ENCODE measurements at regions not wholly inside any gene's neighbourhood (a gene's known extent, or its start where the extent isn't known, plus 50 kb on each side); places are given as distances from the start of the nearest gene placed in this dataset.

DNA sequence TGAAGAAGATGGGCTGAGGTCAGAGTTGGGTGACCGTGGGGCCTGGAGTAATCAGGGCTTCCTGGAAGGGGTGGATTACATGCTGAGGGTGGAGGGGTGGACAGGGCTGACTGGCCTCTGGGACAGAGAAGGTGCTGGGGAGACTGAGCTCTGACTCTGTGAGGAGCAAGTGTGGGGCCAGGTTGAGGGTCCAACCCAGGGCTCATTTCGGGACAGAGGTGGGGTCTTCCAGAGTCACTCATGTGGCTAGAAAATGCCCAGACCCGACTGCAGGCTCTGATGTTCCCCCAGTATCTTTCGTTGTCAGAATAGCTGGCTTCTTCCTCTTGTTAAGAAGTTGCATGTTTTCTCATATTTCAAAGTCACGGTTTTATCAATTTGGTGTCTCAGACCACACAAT, 311.8 kb downstream of the PTPRU start:
- no peak for DNase-seq (ENCODE audit: insufficient read length, low spot score)
- FAIRE-seq, result no peak
- no peak for TF ChIP-seq POLR2AphosphoS5 (IDR thresholded peaks at IDR 0.05; ENCODE audit: low read depth, low read length)
- TF ChIP-seq TAF1 (IDR thresholded peaks at IDR 0.05; ENCODE audit: low read depth, low read length), result no peak
- no peak for TF ChIP-seq POLR2A (IDR thresholded peaks at IDR 0.05; ENCODE audit: low read depth, low read length)

DNA sequence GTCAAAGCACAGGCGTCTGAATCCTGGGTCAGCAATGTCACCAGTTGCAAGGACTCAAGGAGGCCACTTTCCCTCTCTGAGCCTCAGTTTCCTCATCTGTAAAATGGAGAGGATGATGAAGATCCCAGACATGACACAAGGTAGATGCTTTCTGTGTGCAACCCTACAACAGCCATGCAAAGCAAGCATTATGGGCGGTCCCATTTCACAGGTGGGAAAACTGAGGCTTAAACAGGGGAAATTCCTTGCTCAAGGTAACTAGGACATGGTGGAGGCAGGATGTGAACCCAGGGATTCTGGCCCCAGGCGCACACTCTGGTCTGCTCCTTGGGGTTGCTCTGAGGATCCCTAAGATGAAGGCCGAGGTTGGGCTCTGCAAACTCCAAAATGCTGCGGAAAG, 311.0 kb downstream of the PTPRU start:
- FAIRE-seq, result no peak

DNA sequence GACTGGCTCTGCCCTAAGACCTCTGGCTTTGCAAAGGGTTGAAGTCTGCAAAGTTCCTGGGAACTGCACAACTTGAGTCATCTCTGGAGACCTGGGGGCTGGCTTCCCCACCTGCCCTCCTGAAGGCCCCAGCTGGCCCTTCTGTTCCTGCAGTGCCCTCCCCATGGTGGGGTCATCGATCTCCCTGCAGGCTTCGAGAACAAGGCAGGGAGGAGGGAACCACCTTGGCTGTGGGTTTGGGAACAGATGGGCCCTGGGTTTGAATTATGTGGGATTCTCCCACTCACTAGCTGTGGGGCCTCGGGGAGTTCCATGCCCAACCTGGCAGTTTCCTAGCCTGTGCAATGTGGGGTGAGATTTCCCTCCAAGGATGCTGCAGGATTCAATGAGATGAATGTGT, 310.2 kb downstream of the PTPRU start:
- no peak for TF ChIP-seq POU2F2 (IDR thresholded peaks at IDR 0.05; ENCODE audit: low read depth, low read length)
- TF ChIP-seq POLR2AphosphoS5 (IDR thresholded peaks at IDR 0.05; ENCODE audit: low read depth, low read length), result no peak
- no peak for TF ChIP-seq PAX5 (IDR thresholded peaks at IDR 0.05; ENCODE audit: insufficient read depth, low read length, severe bottlenecking)
- no peak for TF ChIP-seq POLR2A (IDR thresholded peaks at IDR 0.05; ENCODE audit: low read depth, low read length)
- TF ChIP-seq SPI1 (IDR thresholded peaks at IDR 0.05; ENCODE audit: low read depth, low read length), result no peak
- TF ChIP-seq TAF1 (IDR thresholded peaks at IDR 0.05; ENCODE audit: low read depth, low read length), result no peak
- FAIRE-seq, result no peak
- no peak for DNase-seq (ENCODE audit: insufficient read length, low spot score)

More for the DNA sequence above, 311.0 kb downstream of the PTPRU start:
- no peak for DNase-seq (ENCODE audit: insufficient read length, low spot score)
- TF ChIP-seq SPI1 (IDR thresholded peaks at IDR 0.05; ENCODE audit: low read depth, low read length) (no peak), POLR2A (IDR thresholded peaks at IDR 0.05; ENCODE audit: low read depth, low read length) (no peak), POLR2AphosphoS5 (IDR thresholded peaks at IDR 0.05; ENCODE audit: low read depth, low read length) (no peak), POU2F2 (IDR thresholded peaks at IDR 0.05; ENCODE audit: low read depth, low read length) (no peak)

DNA sequence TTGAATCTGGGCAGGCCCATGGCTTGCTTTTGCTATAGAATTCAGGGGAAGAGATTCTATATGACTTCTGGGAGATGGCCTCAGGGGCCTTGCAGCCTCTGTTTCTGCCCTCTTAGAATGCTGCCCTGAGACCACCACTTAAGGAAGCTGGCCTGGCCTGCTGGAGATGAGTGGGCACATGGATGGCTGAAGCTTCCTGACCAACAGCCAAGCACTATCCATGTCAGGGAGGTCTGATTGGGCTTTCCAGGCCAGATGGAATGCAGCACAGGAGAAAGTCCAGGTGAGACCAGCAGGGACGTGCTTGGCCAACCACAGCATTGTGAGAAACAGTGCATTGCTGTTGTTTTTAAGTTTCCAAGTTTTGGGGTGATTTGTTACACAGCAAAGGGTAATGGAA, 308.1 kb downstream of the PTPRU start:
- TF ChIP-seq POU2F2 (IDR thresholded peaks at IDR 0.05; ENCODE audit: low read depth, low read length) (no peak), POLR2A (IDR thresholded peaks at IDR 0.05; ENCODE audit: low read depth, low read length) (no peak), PAX5 (IDR thresholded peaks at IDR 0.05; ENCODE audit: insufficient read depth, low read length, severe bottlenecking) (no peak), SPI1 (IDR thresholded peaks at IDR 0.05; ENCODE audit: low read depth, low read length) (no peak)
- FAIRE-seq (no peak), DNase-seq (ENCODE audit: insufficient read length, low spot score) (no peak)

DNA sequence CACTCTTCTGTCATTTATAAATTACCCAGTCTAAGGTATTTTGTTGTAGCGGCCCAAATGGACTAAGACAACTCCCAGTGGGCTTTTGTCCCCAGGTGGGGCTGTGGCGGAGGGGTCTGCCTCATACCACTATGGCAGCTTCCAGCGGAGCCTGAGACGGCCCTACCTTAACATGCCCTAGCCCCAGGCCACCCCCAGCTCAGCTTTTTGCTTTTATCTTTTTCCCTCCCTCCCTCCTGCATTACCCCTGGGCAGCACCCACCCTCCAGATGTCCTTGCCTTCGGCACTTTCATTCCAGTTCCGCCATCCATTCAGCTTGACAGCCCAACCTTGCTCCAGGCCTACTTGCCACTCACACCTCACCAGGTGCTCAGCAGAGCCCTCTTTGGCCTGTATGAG, 307.3 kb downstream of the PTPRU start:
- no peak for TF ChIP-seq POLR2AphosphoS5 (IDR thresholded peaks at IDR 0.05; ENCODE audit: low read depth, low read length)
- no peak for TF ChIP-seq SPI1 (IDR thresholded peaks at IDR 0.05; ENCODE audit: low read depth, low read length)
- TF ChIP-seq TAF1 (IDR thresholded peaks at IDR 0.05; ENCODE audit: low read depth, low read length), result no peak
- no peak for TF ChIP-seq PAX5 (IDR thresholded peaks at IDR 0.05; ENCODE audit: insufficient read depth, low read length, severe bottlenecking)
- no peak for TF ChIP-seq POU2F2 (IDR thresholded peaks at IDR 0.05; ENCODE audit: low read depth, low read length)
- TF ChIP-seq POLR2A (IDR thresholded peaks at IDR 0.05; ENCODE audit: low read depth, low read length), result no peak
- DNase-seq (ENCODE audit: insufficient read length, low spot score), result no peak
- no peak for FAIRE-seq

DNA sequence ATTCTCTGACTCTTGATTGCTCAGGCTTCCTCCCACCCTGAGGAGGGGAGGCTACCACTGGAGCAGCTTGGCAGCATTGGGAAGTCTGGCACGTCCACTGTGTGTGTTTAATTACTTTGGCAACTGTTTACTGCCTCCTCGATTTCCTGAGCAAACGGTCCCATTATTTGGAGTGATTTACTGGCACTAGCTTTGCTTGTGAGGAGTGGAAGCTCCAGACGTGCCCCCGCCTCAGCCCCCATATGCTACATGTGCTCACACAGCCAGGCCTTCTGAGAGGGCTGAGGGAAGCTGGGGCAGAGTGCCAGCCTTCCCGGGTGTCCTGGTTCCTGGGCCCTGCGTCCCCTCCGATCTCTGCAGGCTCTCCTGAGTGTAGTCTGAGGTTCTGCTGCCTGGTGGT, 306.2 kb downstream of the PTPRU start:
- DNase-seq (ENCODE audit: insufficient read length, low spot score), result no peak
- TF ChIP-seq POLR2AphosphoS5 (IDR thresholded peaks at IDR 0.05; ENCODE audit: low read depth, low read length) (no peak), POLR2A (IDR thresholded peaks at IDR 0.05; ENCODE audit: low read depth, low read length) (no peak), TAF1 (IDR thresholded peaks at IDR 0.05; ENCODE audit: low read depth, low read length) (no peak), PAX5 (IDR thresholded peaks at IDR 0.05; ENCODE audit: insufficient read depth, low read length, severe bottlenecking) (no peak), SPI1 (IDR thresholded peaks at IDR 0.05; ENCODE audit: low read depth, low read length) (no peak), POU2F2 (IDR thresholded peaks at IDR 0.05; ENCODE audit: low read depth, low read length) (no peak)
- FAIRE-seq, result no peak

DNA sequence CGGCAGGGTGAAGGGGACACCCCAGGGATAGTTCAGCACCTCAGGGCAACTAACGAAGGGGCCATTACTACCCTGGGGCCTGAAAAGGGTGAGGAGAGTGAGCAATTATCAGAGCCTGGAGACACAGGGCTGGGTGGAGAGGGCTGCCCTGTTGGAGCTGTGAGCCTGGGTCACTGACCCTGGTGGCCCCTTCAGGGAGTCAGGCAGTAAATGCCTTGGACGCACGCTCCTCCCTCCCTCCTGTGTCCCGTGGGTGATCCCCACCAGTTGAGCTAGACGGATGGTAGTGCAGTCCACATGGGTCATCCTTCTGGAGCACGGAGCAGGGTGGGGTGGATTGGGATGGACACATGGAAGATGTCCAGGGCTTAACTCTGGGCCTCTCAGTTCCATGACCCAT, 305.3 kb downstream of the PTPRU start:
- no peak for FAIRE-seq
- TF ChIP-seq POLR2A (IDR thresholded peaks at IDR 0.05; ENCODE audit: low read depth, low read length) (no peak), SPI1 (IDR thresholded peaks at IDR 0.05; ENCODE audit: low read depth, low read length) (no peak), TAF1 (IDR thresholded peaks at IDR 0.05; ENCODE audit: low read depth, low read length) (no peak), POLR2AphosphoS5 (IDR thresholded peaks at IDR 0.05; ENCODE audit: low read depth, low read length) (no peak), POU2F2 (IDR thresholded peaks at IDR 0.05; ENCODE audit: low read depth, low read length) (no peak), PAX5 (IDR thresholded peaks at IDR 0.05; ENCODE audit: insufficient read depth, low read length, severe bottlenecking) (no peak)
- DNase-seq (ENCODE audit: insufficient read length, low spot score), result no peak

DNA sequence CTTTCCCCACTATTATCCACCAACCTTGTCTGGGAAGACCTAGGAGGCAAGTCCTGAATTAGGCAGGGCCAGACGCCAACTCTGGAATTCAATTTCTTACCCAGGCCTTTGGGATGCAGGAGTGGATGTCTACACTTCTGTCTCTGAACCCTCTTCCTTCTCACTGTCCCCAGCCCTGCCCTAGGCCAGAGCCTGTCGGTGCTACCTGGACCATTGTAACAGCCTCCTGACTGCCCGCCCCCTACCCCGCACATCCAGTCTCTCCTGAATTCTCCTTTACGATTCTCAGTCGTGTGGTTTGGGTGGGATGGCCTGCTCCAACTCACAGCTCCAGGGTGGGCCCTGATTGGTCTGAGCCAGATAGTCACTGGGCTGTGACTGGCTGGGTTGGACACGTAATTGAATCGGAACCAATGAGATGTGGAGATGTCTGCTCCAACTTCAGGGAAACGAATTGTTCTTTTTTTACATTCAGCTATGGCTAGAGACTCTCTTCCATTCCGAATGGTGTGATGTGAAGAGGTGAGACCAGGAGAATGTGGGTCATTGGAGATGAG, 304.6 kb downstream of the PTPRU start:
- no peak for TF ChIP-seq POLR2A (IDR thresholded peaks at IDR 0.05; ENCODE audit: low read depth, low read length)
- FAIRE-seq (no peak), DNase-seq (ENCODE audit: insufficient read length, low spot score) (no peak)

DNA sequence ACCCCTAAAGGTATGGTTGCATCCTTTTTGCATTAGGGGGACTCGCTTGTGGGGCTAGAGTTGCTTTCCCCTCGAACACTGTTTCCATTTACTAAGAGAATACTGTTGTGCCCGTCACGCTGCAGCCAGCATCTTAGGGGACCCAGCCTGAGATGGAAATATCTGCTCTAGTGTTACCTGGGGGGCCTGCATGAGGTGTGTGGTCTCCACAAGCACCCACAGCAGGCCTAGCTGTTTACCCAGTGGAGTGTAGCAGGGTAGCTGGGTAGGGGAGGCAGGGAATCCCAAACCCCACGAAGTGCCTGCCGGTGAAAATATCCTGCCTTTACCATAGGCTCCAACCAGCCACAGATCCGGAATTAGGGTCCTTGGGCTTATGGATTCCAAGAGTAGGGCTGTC, 303.6 kb downstream of the PTPRU start:
- TF ChIP-seq POLR2A (IDR thresholded peaks at IDR 0.05; ENCODE audit: low read depth, low read length), result no peak
- TF ChIP-seq SPI1 (IDR thresholded peaks at IDR 0.05; ENCODE audit: low read depth, low read length), result no peak
- TF ChIP-seq PAX5 (IDR thresholded peaks at IDR 0.05; ENCODE audit: insufficient read depth, low read length, severe bottlenecking), result no peak
- no peak for TF ChIP-seq TAF1 (IDR thresholded peaks at IDR 0.05; ENCODE audit: low read depth, low read length)
- FAIRE-seq, result no peak
- DNase-seq (ENCODE audit: insufficient read length, low spot score), result no peak

DNA sequence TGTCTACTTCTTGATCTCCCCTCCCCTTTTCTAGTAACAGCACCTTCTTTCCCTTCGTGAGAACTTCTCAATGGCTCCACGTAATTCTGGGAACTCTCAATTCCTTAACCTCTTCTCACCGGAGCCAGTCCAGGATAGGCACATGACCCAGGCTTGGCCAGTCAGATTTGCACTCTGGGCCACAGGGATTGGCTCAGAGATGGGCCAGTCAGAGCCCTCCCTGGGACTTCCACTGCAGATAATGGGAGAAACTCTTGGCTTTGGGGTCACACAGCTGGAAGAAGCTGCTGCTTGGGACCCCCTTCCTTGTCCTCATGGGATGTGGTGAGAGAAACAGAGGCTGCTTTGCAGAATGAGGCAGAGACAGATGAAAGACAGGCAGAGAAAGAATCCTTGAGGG, 302.3 kb downstream of the PTPRU start:
- DNase-seq (ENCODE audit: insufficient read length, low spot score) (no peak), FAIRE-seq (no peak)
- TF ChIP-seq POU2F2 (IDR thresholded peaks at IDR 0.05; ENCODE audit: low read depth, low read length) (no peak), POLR2AphosphoS5 (IDR thresholded peaks at IDR 0.05; ENCODE audit: low read depth, low read length) (no peak), SPI1 (IDR thresholded peaks at IDR 0.05; ENCODE audit: low read depth, low read length) (no peak), TAF1 (IDR thresholded peaks at IDR 0.05; ENCODE audit: low read depth, low read length) (no peak), POLR2A (IDR thresholded peaks at IDR 0.05; ENCODE audit: low read depth, low read length) (no peak), PAX5 (IDR thresholded peaks at IDR 0.05; ENCODE audit: insufficient read depth, low read length, severe bottlenecking) (no peak)

DNA sequence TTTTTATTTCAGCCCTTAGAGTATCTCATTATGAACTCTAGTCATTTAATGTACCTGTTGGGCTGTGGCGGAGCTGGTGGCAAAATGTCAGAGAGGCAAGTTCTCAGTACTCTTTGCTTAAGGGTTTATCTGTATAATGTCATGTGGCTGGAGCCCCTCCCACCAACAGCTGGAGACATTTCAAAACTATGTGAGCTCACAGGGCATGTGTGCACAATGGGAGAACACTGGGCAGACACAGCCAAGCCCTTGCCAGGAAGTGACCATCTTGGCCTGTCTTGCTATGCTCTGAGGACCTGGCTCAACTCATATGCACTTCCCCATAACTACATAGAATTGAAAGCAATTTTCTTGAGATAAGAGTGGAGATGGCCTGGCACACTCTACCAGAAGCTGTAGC, 296.4 kb downstream of the PTPRU start:
- FAIRE-seq (no peak), DNase-seq (ENCODE audit: insufficient read length, low spot score) (no peak)
- TF ChIP-seq POLR2A (IDR thresholded peaks at IDR 0.05; ENCODE audit: low read depth, low read length), result no peak
- TF ChIP-seq POLR2AphosphoS5 (IDR thresholded peaks at IDR 0.05; ENCODE audit: low read depth, low read length), result no peak
- no peak for TF ChIP-seq SPI1 (IDR thresholded peaks at IDR 0.05; ENCODE audit: low read depth, low read length)
- TF ChIP-seq TAF1 (IDR thresholded peaks at IDR 0.05; ENCODE audit: low read depth, low read length), result no peak
